ENCODE measurements at regions not wholly inside any gene's neighbourhood (a gene's known extent, or its start where the extent isn't known, plus 50 kb on each side); places are given as distances from the start of the nearest gene placed in this dataset.
"Not testable (repeated sequence)": the region's sequence is repeated elsewhere in the genome, so short reads cannot be mapped to it uniquely, and the experiment has no call there.

DNA sequence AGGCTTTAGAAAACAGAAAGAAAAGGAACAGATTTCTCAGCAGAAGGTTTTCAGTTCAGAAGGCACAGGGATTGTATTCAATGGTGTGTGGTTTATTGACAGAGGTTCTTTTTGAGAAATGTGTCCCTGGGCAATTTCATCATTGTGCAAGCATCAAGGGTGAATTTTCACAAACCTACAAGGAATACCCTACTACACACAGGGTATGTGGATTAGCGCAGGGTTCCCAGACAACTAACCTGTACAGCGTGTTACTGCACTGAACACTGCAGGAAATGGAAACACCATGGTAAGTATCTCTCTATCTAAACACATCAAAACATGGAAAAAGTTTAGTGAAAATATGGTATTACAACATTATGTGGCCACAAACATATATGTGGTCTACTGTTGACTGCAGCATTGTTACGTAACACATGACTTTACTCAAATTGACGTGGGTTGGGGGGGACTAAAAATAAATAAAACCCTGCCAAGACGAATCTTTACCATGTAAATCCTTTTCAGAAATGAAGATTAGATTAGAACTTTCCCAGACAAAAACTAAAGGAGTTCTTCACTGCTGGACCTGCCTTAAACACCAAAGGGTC, 893.1 kb downstream of the TMEM121 start:
- no peaks in the 10 kb centered on the region for H3K36me3 ChIP-seq (ENCODE audit: control insufficient read depth, insufficient read depth, low read length)
- peaks cover 68% of the 10 kb centered on the region for H3K9me3 ChIP-seq (ENCODE audit: control insufficient read depth, insufficient read depth, low read length)

DNA sequence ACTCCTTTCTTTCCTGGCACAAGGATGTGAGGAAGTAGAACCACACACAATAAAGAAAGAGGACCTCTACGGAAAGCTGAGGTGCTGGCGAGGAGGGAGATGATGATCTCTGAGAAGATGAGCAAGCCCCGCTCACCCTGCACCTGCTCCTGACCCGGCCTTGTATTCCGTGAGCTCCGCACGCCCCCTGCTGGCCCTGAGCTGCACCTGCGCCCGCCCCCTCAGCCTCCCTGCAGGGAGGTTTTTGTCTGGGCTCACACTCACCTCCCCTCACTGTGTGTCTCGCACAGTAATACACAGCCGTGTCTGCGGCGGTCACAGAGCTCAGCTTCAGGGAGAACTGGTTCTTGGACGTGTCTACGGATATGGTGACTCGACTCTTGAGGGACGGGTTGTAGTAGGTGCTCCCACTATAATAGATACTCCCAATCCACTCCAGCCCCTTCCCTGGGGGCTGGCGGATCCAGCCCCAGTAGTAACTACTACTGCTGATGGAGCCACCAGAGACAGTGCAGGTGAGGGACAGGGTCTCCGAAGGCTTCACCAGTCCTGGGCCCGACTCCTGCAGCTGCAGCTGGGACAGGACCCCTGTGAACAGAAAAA, 895.1 kb downstream of the TMEM121 start:
- H3K27me3 ChIP-seq (ENCODE audit: control insufficient read depth, insufficient read depth, low read length); H3K4me1 ChIP-seq (ENCODE audit: control insufficient read depth, insufficient read depth, low read length); H3K9ac ChIP-seq (ENCODE audit: low read depth, low read length); H3K36me3 ChIP-seq (ENCODE audit: control insufficient read depth, insufficient read depth, low read length); H3K27ac ChIP-seq (ENCODE audit: low read depth, low read length); H3K4me3 ChIP-seq (ENCODE audit: low read depth, low read length): not testable (repeated sequence)
- H3K9me3 ChIP-seq (ENCODE audit: control insufficient read depth, insufficient read depth, low read length) = peaks cover 67% of the 10 kb centered on the region

More for the DNA sequence above, 893.1 kb downstream of the TMEM121 start:
- H3K4me3 ChIP-seq (ENCODE audit: low read depth, low read length) = no peak overlapping the region
- H3K9ac ChIP-seq (ENCODE audit: low read depth, low read length) = no peak overlapping the region
- H3K4me1 ChIP-seq (ENCODE audit: control insufficient read depth, insufficient read depth, low read length) = no peaks in the 10 kb centered on the region
- no peak overlapping the region for H3K27ac ChIP-seq (ENCODE audit: low read depth, low read length)
- H3K27me3 ChIP-seq (ENCODE audit: control insufficient read depth, insufficient read depth, low read length) = no peaks in the 10 kb centered on the region

DNA sequence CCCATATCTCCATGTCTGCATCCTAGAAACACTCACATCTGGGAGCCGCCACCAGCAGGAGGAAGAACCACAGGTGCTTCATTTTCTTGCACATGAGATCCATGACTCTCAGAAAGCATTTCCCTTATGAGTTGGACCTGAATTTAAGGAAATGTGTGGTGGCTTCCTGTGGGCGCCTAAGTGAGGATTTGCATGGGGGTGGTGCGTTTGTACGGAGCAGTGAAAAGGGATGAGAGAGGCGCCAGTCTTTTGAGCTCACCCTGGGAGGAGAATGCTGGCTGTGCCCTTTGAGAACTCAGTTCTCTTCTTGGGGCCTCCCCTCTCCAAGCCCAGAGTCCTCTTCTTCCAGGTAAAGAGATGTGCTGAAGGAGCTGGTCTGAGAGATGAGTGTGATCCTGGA, 895.7 kb downstream of the TMEM121 start:
- H3K9me3 ChIP-seq (ENCODE audit: control insufficient read depth, insufficient read depth, low read length) = peaks cover 65% of the 10 kb centered on the region
- H3K27ac ChIP-seq (ENCODE audit: low read depth, low read length) = no peak overlapping the region
- H3K4me3 ChIP-seq (ENCODE audit: low read depth, low read length) = no peak overlapping the region
- H3K36me3 ChIP-seq (ENCODE audit: control insufficient read depth, insufficient read depth, low read length) = no peaks in the 10 kb centered on the region
- H3K4me1 ChIP-seq (ENCODE audit: control insufficient read depth, insufficient read depth, low read length) = no peaks in the 10 kb centered on the region
- H3K9ac ChIP-seq (ENCODE audit: low read depth, low read length) = no peak overlapping the region
- no peaks in the 10 kb centered on the region for H3K27me3 ChIP-seq (ENCODE audit: control insufficient read depth, insufficient read depth, low read length)

DNA sequence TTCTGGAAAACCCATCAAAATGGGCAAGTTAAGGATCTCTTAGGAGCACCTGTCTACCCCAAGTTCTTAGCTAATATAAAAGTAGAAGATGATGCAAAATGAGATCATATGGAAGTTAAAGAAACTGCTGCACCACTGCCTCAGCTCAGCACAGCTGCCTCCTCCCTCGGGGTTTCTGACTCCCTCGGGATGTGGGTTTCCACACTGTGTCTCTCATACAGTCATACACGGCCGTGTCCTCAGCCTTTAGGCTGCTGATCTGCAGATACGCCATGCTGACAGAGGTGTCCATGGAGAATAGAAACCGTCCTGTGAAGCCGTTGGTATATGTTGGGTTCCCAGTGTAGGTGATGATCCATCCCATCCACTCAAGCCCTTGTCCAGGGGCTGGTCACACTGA, 898.8 kb downstream of the TMEM121 start:
- H3K9ac ChIP-seq (ENCODE audit: low read depth, low read length); H3K27me3 ChIP-seq (ENCODE audit: control insufficient read depth, insufficient read depth, low read length); H3K4me1 ChIP-seq (ENCODE audit: control insufficient read depth, insufficient read depth, low read length); H3K4me3 ChIP-seq (ENCODE audit: low read depth, low read length); H3K36me3 ChIP-seq (ENCODE audit: control insufficient read depth, insufficient read depth, low read length); H3K27ac ChIP-seq (ENCODE audit: low read depth, low read length): not testable (repeated sequence)
- H3K9me3 ChIP-seq (ENCODE audit: control insufficient read depth, insufficient read depth, low read length) = peaks cover 39% of the 10 kb centered on the region

DNA sequence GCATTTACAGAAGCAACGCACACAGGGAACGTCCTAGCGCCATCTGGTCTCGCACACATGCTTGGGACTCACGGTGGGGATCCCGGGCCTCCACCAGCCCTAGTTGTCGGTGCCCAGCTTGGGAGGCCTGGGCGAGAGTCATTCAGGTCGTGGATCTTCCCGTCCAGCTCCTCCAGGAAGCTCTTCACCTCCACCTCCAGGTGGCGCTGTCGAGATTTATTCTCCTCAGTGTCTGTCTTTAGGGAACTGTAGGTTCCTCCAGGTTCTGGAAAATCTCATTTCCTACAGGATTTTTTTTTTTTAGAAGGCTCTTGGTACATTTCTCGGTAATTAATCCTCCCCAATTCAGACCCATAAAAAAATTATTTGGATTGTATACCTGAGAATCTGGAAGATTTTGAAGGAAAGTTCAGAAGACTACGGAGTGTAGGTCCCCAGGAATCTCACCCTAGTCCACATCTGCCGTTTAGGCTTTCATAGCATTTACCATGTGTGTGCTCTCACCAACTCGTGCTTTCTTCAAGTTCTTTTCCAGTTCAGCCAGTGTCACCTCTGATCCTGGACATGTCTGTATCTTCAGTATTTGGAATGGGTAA, 910.0 kb downstream of the TMEM121 start:
- peaks cover 94% of the 10 kb centered on the region for H3K9me3 ChIP-seq (ENCODE audit: control insufficient read depth, insufficient read depth, low read length)
- H3K27me3 ChIP-seq (ENCODE audit: control insufficient read depth, insufficient read depth, low read length) = no peaks in the 10 kb centered on the region
- no peak overlapping the region for H3K9ac ChIP-seq (ENCODE audit: low read depth, low read length)
- H3K27ac ChIP-seq (ENCODE audit: low read depth, low read length) = no peak overlapping the region
- no peaks in the 10 kb centered on the region for H3K4me1 ChIP-seq (ENCODE audit: control insufficient read depth, insufficient read depth, low read length)
- H3K36me3 ChIP-seq (ENCODE audit: control insufficient read depth, insufficient read depth, low read length) = no peaks in the 10 kb centered on the region
- no peak overlapping the region for H3K4me3 ChIP-seq (ENCODE audit: low read depth, low read length)

DNA sequence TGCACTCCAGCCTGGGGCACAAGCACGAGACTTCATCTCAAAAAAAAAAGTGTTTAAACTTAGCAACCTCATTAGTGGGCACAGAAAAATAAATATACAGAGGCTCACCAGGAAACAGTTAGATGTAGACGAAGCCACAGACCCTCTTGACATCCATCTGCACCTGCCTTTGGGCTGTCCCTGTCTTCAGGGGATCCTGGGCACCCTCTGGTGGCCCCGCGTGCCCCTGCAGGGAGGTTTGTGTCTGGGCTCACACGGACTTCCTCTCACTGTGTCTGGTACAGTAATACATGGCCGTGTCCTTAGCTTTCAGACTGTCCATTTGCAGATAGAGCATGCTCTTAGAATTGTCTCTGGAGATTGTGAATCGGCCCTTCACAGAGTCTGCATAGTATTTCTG, 916.5 kb downstream of the TMEM121 start:
- no peak overlapping the region for H3K4me3 ChIP-seq (ENCODE audit: low read depth, low read length)
- no peaks in the 10 kb centered on the region for H3K4me1 ChIP-seq (ENCODE audit: control insufficient read depth, insufficient read depth, low read length)
- no peak overlapping the region for H3K27ac ChIP-seq (ENCODE audit: low read depth, low read length)
- H3K27me3 ChIP-seq (ENCODE audit: control insufficient read depth, insufficient read depth, low read length) = no peaks in the 10 kb centered on the region
- peaks cover 87% of the 10 kb centered on the region for H3K9me3 ChIP-seq (ENCODE audit: control insufficient read depth, insufficient read depth, low read length)
- no peak overlapping the region for H3K9ac ChIP-seq (ENCODE audit: low read depth, low read length)
- no peaks in the 10 kb centered on the region for H3K36me3 ChIP-seq (ENCODE audit: control insufficient read depth, insufficient read depth, low read length)

DNA sequence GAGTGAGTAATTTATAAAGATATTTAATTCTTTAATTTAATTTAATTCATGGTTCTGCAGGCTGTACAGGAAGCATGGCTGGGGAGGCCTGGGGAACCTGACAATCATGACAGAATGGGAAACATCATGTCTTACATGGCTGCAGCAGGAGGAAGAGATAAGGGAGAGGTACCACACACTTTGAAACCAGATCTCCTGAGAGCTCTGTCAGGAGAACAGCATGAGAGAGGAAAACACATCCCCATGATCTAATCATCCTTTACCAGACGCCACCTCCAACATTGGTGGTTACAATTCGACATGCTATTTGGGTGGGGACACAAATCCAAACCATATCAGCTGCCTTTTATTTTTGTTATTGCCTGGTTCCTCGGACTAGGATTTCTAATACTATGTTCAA, 928.6 kb downstream of the TMEM121 start:
- Histone ChIP-seq H3K27me3 (ENCODE audit: control insufficient read depth, insufficient read depth, low read length) (no peaks in the 10 kb centered on the region), H3K4me3 (ENCODE audit: low read depth, low read length) (no peak overlapping the region), H3K4me1 (ENCODE audit: control insufficient read depth, insufficient read depth, low read length) (no peaks in the 10 kb centered on the region), H3K36me3 (ENCODE audit: control insufficient read depth, insufficient read depth, low read length) (no peaks in the 10 kb centered on the region), H3K9me3 (ENCODE audit: control insufficient read depth, insufficient read depth, low read length) (peaks cover 90% of the 10 kb centered on the region), H3K9ac (ENCODE audit: low read depth, low read length) (no peak overlapping the region), H3K27ac (ENCODE audit: low read depth, low read length) (no peak overlapping the region)

DNA sequence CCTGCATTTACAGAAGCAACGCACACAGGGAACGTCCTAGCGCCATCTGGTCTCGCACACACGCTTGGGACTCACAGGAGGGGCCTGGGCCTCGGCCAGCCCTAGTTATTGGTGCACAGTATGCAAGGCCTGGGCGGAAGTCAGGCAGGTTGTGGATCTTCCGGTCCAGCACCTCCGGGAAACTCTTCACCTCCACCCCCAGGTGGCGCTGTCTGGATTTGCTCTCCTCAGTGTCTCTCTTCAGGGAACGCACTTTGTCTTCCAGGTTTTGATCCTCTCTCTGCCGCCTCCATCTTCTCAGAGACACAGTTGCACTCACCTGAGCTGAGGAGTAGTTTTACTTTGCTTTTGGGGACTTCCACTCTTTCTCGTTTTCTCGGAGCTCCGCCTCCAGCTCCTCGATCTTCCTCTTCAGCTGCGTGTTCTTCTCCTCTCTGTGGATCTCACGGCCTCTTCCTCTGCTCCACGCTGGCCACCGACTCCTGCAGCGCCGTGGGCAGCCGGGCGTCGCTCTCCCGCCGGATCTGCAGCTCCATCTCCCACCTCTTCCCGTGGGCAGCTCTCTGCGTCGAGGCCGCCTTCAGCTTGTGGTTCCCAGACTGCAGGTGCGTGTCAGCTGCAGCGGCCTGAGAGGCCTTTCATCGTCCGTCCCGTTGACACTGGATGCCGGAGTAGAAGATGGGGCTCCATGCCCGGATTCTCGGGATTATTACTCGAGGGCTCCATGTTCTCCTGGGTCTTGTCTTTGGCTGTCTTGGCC, 933.8 kb downstream of the TMEM121 start:
- no peak overlapping the region for H3K4me3 ChIP-seq (ENCODE audit: low read depth, low read length)
- no peaks in the 10 kb centered on the region for H3K4me1 ChIP-seq (ENCODE audit: control insufficient read depth, insufficient read depth, low read length)
- H3K9ac ChIP-seq (ENCODE audit: low read depth, low read length) = no peak overlapping the region
- H3K9me3 ChIP-seq (ENCODE audit: control insufficient read depth, insufficient read depth, low read length) = peaks cover 74% of the 10 kb centered on the region
- H3K36me3 ChIP-seq (ENCODE audit: control insufficient read depth, insufficient read depth, low read length) = no peaks in the 10 kb centered on the region
- no peak overlapping the region for H3K27ac ChIP-seq (ENCODE audit: low read depth, low read length)
- H3K27me3 ChIP-seq (ENCODE audit: control insufficient read depth, insufficient read depth, low read length) = no peaks in the 10 kb centered on the region

DNA sequence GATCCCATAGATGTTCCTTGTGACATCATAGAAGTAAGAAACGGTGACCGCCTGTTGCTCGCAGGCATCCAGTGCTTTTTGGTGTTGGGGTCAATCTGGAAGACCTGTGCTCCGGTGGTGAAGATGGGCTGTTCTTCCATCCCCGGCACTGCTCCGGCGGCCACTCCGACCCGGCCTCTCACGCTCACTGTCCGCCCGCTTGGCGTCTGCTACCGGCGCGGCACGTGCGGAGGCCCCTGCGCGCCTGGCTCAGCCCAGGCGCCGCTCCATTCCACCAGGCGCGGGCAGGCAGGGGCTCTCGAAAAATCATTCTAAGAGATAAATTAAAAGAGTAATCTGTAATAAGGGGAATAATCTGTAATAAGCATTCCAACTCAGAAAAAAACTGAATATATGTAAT, 934.5 kb downstream of the TMEM121 start:
- no peak overlapping the region for H3K27ac ChIP-seq (ENCODE audit: low read depth, low read length)
- no peak overlapping the region for H3K4me3 ChIP-seq (ENCODE audit: low read depth, low read length)

DNA sequence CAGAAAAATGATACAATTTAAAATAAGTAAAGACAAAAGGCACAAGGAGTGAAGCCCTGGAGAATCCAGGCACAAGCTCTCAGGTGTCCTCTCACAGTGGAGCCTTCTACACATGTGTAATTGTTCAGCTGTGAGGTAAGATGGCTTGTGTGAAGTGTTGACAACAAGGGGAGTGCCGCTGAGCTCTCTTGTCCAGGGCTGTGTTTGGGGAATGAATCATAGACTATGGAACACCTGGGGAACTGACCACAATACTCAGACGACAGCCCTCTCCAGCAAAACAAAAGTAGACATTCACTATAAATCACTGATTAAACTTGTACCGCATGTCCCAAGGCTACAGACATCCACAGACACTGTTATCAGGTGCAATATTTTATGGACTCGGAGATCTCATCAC, 940.1 kb downstream of the TMEM121 start:
- H3K9me3 ChIP-seq (ENCODE audit: control insufficient read depth, insufficient read depth, low read length) = peaks cover 26% of the 10 kb centered on the region
- H3K27ac ChIP-seq (ENCODE audit: low read depth, low read length); H3K4me3 ChIP-seq (ENCODE audit: low read depth, low read length): not testable (repeated sequence)

More for the DNA sequence above, 934.5 kb downstream of the TMEM121 start:
- no peak overlapping the region for H3K9ac ChIP-seq (ENCODE audit: low read depth, low read length)
- H3K36me3 ChIP-seq (ENCODE audit: control insufficient read depth, insufficient read depth, low read length) = no peaks in the 10 kb centered on the region
- no peaks in the 10 kb centered on the region for H3K4me1 ChIP-seq (ENCODE audit: control insufficient read depth, insufficient read depth, low read length)
- H3K27me3 ChIP-seq (ENCODE audit: control insufficient read depth, insufficient read depth, low read length) = no peaks in the 10 kb centered on the region
- peaks cover 70% of the 10 kb centered on the region for H3K9me3 ChIP-seq (ENCODE audit: control insufficient read depth, insufficient read depth, low read length)

DNA sequence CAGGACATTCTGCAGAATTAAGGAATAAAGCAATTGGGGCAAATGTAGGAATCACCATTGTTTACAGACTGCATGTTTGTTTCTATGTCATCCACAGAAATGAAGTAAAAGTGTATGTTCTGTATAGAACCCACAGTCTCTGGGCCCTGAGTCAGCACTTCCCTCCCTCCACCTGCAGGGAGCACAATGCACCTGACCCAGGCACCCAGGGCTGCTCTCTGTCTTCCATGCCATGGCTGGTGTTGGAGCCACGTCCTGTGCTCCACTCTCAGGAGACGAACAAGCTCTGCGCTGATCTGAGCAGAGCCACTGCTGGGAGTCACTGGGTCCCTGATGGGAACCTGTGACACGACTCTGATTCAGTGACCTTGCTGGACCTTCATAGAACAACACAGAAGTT, 942.5 kb downstream of the TMEM121 start:
- H3K27ac ChIP-seq (ENCODE audit: low read depth, low read length); H3K4me3 ChIP-seq (ENCODE audit: low read depth, low read length); H3K36me3 ChIP-seq (ENCODE audit: control insufficient read depth, insufficient read depth, low read length); H3K27me3 ChIP-seq (ENCODE audit: control insufficient read depth, insufficient read depth, low read length); H3K9ac ChIP-seq (ENCODE audit: low read depth, low read length); H3K4me1 ChIP-seq (ENCODE audit: control insufficient read depth, insufficient read depth, low read length): not testable (repeated sequence)
- H3K9me3 ChIP-seq (ENCODE audit: control insufficient read depth, insufficient read depth, low read length) = peaks cover 18% of the 10 kb centered on the region

More for the DNA sequence above, 940.1 kb downstream of the TMEM121 start:
- not testable (repeated sequence) for H3K4me1 ChIP-seq (ENCODE audit: control insufficient read depth, insufficient read depth, low read length); H3K36me3 ChIP-seq (ENCODE audit: control insufficient read depth, insufficient read depth, low read length); H3K9ac ChIP-seq (ENCODE audit: low read depth, low read length); H3K27me3 ChIP-seq (ENCODE audit: control insufficient read depth, insufficient read depth, low read length)
